Middle frontal gyrus (tissue), 1 donor: ENCODE measurements at regions not wholly inside any gene's neighbourhood (a gene's known extent, or its start where the extent isn't known, plus 50 kb on each side); places are given as distances from the start of the nearest gene placed in this dataset.
"Not testable (repeated sequence)": the region's sequence is repeated elsewhere in the genome, so short reads cannot be mapped to it uniquely, and the experiment has no call there.

Experiments
- DNase-seq: peaks from one replicate; pipeline ENCODE4 v3.0.0-alpha.2; 2015; ENCODE audit warnings: low spot score; ENCODE audit errors: extremely low spot score

- DNase-seq, result no peak
Observed at GRCh38 chr11:82076126-82076525, 657.5 kb downstream of the FAM181B start.

- DNase-seq, result no peak
Observed at GRCh38 chr11:82059505-82059904, 674.2 kb downstream of the FAM181B start.

- no peak for DNase-seq
Observed at GRCh38 chr11:82056450-82056849, 677.2 kb downstream of the FAM181B start.

- no peak for DNase-seq
Observed at GRCh38 chr11:82049199-82049598, 684.5 kb downstream of the FAM181B start.

- DNase-seq, result no peak
Observed at GRCh38 chr11:82047200-82047599, 686.5 kb downstream of the FAM181B start.

GRCh38 chr11:82046778-82047177 lies 686.9 kb downstream of the FAM181B start:
- DNase-seq, result peak; percentile 26

- DNase-seq, result no peak
Observed at GRCh38 chr11:82045748-82046457, 687.8 kb downstream of the FAM181B start.

GRCh38 chr11:82043316-82043715 lies 690.3 kb downstream of the FAM181B start:
- DNase-seq, result no peak

GRCh38 chr11:82041764-82042163 lies 691.9 kb downstream of the FAM181B start:
- no peak for DNase-seq

- no peak for DNase-seq
Observed at GRCh38 chr11:82038154-82038553, 695.5 kb downstream of the FAM181B start.

GRCh38 chr11:82034527-82034926 lies 699.1 kb downstream of the FAM181B start:
- no peak for DNase-seq

- not testable (repeated sequence) for DNase-seq
Observed at GRCh38 chr11:82027335-82027734, 706.3 kb downstream of the FAM181B start.

- no peak for DNase-seq
Observed at GRCh38 chr11:82024760-82025159, 708.9 kb downstream of the FAM181B start.

GRCh38 chr11:82012276-82012675 lies 721.4 kb downstream of the FAM181B start:
- DNase-seq, result no peak

- no peak for DNase-seq
Observed at GRCh38 chr11:82009133-82009532, 724.5 kb downstream of the FAM181B start.

- DNase-seq, result no peak
Observed at GRCh38 chr11:82007521-82007920, 726.1 kb downstream of the FAM181B start.

GRCh38 chr11:82004537-82005213 lies 729.0 kb downstream of the FAM181B start:
- DNase-seq, result no peak

GRCh38 chr11:82003671-82004515 lies 729.8 kb downstream of the FAM181B start:
- DNase-seq, result no peak

- no peak for DNase-seq
Observed at GRCh38 chr11:82003024-82003423, 730.6 kb downstream of the FAM181B start.

GRCh38 chr11:81995889-81996288 lies 737.8 kb downstream of the FAM181B start:
- DNase-seq, result no peak

- DNase-seq, result no peak
Observed at GRCh38 chr11:81993755-81994154, 739.9 kb downstream of the FAM181B start.
